AG04450 (cell line): ENCODE measurements at regions not wholly inside any gene's neighbourhood (a gene's known extent, or its start where the extent isn't known, plus 50 kb on each side); places are given as distances from the start of the nearest gene placed in this dataset.

Source experiments
- CTCF ChIA-PET: fragments of 300-600, 350-600 bp; formaldehyde crosslinking; extraction: SDS; loops from one replicate; lab custom pipeline; 2022; ENCODE audit warnings: antibody characterized with exemption, inconsistent platforms; lab: Charles Lee
- POLR2A ChIA-PET: fragments of 350-600 bp; formaldehyde crosslinking; extraction: SDS; loops from one replicate; lab custom pipeline; 2021; ENCODE audit warnings: antibody characterized with exemption, inconsistent platforms; lab: Yijun Ruan, JAX
- DNase-seq: peaks from one replicate; pipeline ENCODE4 v3.0.0-alpha.2; 2011; ENCODE audit warnings: low read depth, low spot score
- H3K27ac ChIP-seq: one replicate; pipeline ENCODE4 v1.5.1; 2012; ENCODE audit warnings: low read depth, low read length, control low read depth
- H3K27me3 ChIP-seq: one replicate; pipeline ENCODE4 v1.6.0; 2012; ENCODE audit warnings: low read length; ENCODE audit not compliant: control insufficient read depth, insufficient read depth
- H3K4me3 ChIP-seq: 2 replicates; pipeline ENCODE4 v1.5.1; 2011; ENCODE audit warnings: mild to moderate bottlenecking, low read depth, low read length, control low read depth
- H3K9me3 ChIP-seq: 2 replicates; pipeline ENCODE4 v1.5.1; 2012; ENCODE audit warnings: low read length; ENCODE audit not compliant: control insufficient read depth, insufficient read depth
- TF ChIP-seq, protein P1 (sequence below): IDR thresholded peaks from 2 replicates; pipeline ENCODE4 v1.5.1; 2011; ENCODE audit warnings: low read depth, low read length, control low read depth, inconsistent platforms

DNA sequence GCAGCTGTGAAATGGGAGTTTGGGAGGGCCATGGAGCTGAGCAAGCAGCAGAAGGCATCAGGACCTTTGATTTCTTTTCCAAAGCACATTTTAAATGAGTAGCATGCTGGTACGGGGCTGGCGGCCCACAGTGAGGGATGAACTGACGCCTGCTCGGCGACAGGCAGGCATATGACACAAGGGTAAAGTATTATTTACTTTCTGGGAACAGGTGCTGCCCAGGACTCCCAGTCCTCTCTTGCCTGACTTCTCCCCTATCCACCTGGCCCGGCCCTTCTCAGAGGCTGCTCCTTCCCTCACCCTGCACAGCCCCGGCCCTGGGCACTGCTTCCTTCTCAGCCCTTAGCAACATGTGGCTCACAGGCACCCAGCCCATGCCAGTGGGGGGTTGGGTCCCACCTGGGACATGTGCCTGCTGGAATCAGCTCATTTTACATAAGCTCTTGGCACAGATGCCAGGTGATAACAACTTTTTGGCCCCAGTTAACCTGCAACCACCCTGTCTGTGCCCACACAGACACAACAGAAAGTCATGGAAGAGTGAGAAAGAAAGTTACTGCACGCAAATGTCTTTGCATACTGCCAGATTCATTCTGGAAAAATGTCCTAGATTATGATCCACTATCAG, 112.3 kb upstream of the GADD45A start:
- no peaks in the 10 kb centered on the region for H3K27me3 ChIP-seq
- H3K9me3 ChIP-seq: no peaks in the 10 kb centered on the region; the same call in 1 of the 2 replicates
- ChIA-PET CTCF (interaction anchor here (1.6 to 5.5 kb wide), 5 partner anchors 11 to 277 kb away, joined by 5 to 52 read pairs (median 21); no protein-coding TSS in a partner anchor), POLR2A (interaction anchor here (1.0 to 2.9 kb wide), 4 partner anchors 46 to 113 kb away, joined by 3 to 43 read pairs (median 12); partner anchors contain the start of gene GADD45A)
- peak overlapping the region; percentile 57 for H3K27ac ChIP-seq
- H3K4me3 ChIP-seq: no peak overlapping the region
- no peak for DNase-seq
- TF ChIP-seq, protein P1, sequence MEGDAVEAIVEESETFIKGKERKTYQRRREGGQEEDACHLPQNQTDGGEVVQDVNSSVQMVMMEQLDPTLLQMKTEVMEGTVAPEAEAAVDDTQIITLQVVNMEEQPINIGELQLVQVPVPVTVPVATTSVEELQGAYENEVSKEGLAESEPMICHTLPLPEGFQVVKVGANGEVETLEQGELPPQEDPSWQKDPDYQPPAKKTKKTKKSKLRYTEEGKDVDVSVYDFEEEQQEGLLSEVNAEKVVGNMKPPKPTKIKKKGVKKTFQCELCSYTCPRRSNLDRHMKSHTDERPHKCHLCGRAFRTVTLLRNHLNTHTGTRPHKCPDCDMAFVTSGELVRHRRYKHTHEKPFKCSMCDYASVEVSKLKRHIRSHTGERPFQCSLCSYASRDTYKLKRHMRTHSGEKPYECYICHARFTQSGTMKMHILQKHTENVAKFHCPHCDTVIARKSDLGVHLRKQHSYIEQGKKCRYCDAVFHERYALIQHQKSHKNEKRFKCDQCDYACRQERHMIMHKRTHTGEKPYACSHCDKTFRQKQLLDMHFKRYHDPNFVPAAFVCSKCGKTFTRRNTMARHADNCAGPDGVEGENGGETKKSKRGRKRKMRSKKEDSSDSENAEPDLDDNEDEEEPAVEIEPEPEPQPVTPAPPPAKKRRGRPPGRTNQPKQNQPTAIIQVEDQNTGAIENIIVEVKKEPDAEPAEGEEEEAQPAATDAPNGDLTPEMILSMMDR: no peak

DNA sequence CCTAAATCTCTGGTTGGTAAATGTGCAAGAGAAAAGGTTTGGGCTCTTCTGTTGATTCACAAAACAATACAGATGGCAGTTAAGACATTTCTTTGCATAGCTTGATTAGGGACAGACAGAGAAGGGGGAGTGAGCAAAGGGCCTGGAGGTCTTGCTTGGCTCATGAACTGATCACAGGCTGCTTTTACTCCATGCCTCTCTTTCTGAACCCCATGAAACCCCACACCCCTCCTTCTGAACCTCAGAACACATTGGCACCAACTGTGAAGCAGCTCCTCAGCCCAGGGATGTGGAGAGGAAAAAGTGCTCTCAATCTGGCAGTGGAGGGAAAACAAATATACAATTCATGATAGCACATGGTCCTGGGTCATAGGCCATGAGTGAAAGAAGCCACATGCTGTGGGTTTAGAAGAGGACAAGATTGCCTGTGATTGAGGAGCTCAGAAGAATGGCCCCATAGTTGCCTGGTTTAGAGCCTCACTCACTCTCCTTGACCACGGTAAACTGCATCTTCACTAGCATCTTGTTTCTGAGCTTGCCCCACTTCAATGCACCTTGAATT, 111.6 kb upstream of the GADD45A start:
- ChIA-PET CTCF (interaction anchor here (1.6 to 5.5 kb wide), 2 partner anchors 11 to 38 kb away, joined by 5 to 52 read pairs; no protein-coding TSS in a partner anchor), POLR2A (interaction anchor here (0.6 to 2.1 kb wide), 4 partner anchors 45 to 112 kb away, joined by 3 to 18 read pairs (median 4); partner anchors contain the start of gene GADD45A)
- no peak for DNase-seq
- no peaks in the 10 kb centered on the region; the same call in 1 of the 2 replicates for H3K9me3 ChIP-seq
- no peaks in the 10 kb centered on the region for H3K27me3 ChIP-seq
- TF ChIP-seq, protein P1: no peak
- H3K27ac ChIP-seq: peak overlapping the region; percentile 11
- no peak overlapping the region for H3K4me3 ChIP-seq

DNA sequence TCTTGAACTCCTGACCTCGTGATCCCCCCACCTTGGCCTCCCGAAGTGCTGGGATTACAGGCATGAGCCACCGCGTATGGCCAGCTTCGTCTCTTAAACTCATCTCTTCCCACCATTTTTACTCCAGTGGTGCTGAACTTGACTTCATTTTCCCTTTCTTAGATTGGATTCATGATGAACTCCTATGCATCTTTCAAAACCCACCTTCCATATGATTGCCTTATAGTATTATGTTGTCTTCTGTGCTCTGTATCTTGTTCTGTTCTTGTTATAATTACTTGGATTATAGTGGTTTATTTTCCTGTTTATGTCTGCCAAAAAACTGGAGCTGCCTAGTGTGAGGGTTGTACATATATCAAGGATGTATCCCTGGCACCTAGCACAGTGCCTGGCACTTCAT, 110.8 kb upstream of the GADD45A start:
- no peak for DNase-seq
- Histone ChIP-seq H3K9me3 (no peaks in the 10 kb centered on the region; the same call in 1 of the 2 replicates), H3K27ac (no peak overlapping the region), H3K4me3 (no peak overlapping the region), H3K27me3 (no peaks in the 10 kb centered on the region)
- ChIA-PET POLR2A (interaction anchor here (2.1 kb wide), 1 partner anchor 112 kb away, joined by 18 read pairs; the partner anchor contains the start of gene GADD45A), CTCF (interaction anchor here (1.6 to 5.5 kb wide), 2 partner anchors 12 to 39 kb away, joined by 5 to 52 read pairs; no protein-coding TSS in a partner anchor)
- TF ChIP-seq, protein P1: no peak

DNA sequence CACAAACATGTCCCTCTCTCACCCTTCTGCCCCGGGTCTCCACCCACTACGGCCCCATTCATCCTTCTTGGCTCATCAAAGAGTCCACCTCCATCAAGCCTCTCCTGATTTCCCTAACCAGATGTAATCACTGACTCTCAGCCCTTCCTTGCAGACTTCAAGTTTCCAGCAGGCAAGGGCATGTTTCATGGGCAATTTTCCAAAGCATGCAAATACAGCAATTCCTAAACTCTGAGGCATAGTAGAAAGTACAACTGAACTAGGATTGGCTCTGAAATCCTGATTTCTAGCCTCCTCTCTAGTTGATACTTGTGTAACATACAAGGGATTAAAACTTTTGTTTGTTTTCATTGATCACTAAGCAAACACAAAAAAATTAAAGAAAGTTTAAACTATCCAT, 109.1 kb upstream of the GADD45A start:
- TF ChIP-seq, protein P1: no peak
- peak; percentile 75 for DNase-seq
- POLR2A ChIA-PET: no interaction called here
- CTCF ChIA-PET: no interaction called here
- Histone ChIP-seq H3K4me3 (no peak overlapping the region), H3K27ac (peak overlapping the region; percentile 39), H3K9me3 (no peaks in the 10 kb centered on the region; the same call in 1 of the 2 replicates), H3K27me3 (no peaks in the 10 kb centered on the region)

DNA sequence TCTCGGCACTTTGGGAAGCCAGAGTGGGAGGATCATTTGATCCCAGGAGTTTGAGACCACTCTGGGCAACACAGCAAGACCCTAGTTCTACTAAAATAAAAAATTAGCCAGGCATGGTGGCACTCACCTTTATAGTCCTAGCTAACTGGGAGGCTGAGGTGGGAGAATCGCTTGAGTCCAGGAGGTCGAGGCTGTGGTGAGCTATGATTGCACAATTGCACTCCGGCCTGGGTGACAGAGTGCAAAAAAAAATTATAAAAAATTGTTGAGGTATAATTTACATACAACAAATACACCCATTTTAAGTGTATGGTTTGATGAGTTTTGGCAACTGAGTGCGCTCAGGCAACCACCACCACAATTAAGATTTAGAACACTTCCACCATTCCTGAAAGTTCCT, 108.5 kb upstream of the GADD45A start:
- no peaks in the 10 kb centered on the region; the same call in 1 of the 2 replicates for H3K9me3 ChIP-seq
- H3K27me3 ChIP-seq: no peaks in the 10 kb centered on the region
- ChIA-PET CTCF (no interaction called here), POLR2A (no interaction called here)
- DNase-seq: no peak
- no peak overlapping the region for H3K4me3 ChIP-seq
- no peak overlapping the region for H3K27ac ChIP-seq
- TF ChIP-seq, protein P1: no peak
